Brain microvascular endothelial cell (primary cell): ENCODE measurements at regions not wholly inside any gene's neighbourhood (a gene's known extent, or its start where the extent isn't known, plus 50 kb on each side); places are given as distances from the start of the nearest gene placed in this dataset.
"Not testable (repeated sequence)": the region's sequence is repeated elsewhere in the genome, so short reads cannot be mapped to it uniquely, and the experiment has no call there.

Source experiments
- DNase-seq: peaks from one replicate; pipeline ENCODE4 v3.0.0-alpha.2; 2020
- H3K27ac ChIP-seq: fragments of 250-450 bp; sonication (Bioruptor Pico); 2 replicates; pipeline ENCODE4 v1.5.1; 2020; ENCODE audit warnings: mild to moderate bottlenecking, moderate library complexity
- H3K27me3 ChIP-seq: fragments of 250-450 bp; sonication (Bioruptor Pico); replicated peaks from 2 replicates; pipeline ENCODE4 v1.5.1; 2020; ENCODE audit warnings: mild to moderate bottlenecking
- H3K36me3 ChIP-seq: fragments of 250-450 bp; sonication (Bioruptor Pico); replicated peaks from 2 replicates; pipeline ENCODE4 v1.5.1; 2020; ENCODE audit warnings: mild to moderate bottlenecking
- H3K4me3 ChIP-seq: 2 replicates; pipeline ENCODE4 v1.5.1; 2011; ENCODE audit warnings: low read depth, mild to moderate bottlenecking, control low read depth, low read length, moderate library complexity
- in situ Hi-C: cut with HindIII; loops from 2 replicates; pipeline ENCODE4 v1.10.0; 2017; ENCODE audit warnings: low sequenced_read_pairs, low pct_ligation_motif_present
- TF ChIP-seq, protein P1 (sequence below): IDR thresholded peaks from 2 replicates; pipeline ENCODE4 v1.5.1; 2011; ENCODE audit warnings: low read depth, mild to moderate bottlenecking, moderate library complexity, low read length, control low read depth, inconsistent platforms; ENCODE audit errors: missing control alignments

DNA sequence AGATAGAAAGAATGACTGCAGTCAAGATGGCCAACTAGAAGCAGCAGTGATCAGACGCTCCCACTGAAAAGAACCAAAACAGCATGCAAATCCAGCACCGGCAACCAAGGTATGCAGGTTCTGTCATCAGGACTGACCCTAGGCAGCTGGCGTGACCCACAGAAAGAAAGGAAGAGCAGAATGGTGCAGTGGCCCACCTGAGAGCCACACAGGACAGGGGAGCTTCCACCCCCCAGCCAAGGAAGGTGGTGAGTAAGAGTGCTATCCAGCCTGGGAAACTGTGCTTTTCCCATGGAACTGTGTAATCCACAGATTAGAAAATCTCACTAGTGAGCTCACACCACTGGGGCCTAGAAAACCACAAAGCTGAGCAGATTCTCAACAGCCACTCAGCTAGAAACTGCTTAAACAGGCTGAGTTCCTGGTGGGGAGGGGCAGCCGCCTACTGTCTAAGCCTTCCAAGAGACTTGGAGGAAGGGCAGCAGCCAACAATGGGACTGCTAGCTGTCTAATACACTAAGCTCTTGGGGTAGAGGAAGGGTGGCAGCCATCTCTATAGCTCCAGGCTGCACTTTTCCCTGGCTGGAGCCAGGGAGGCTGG, 127.9 kb downstream of the EVA1A start:
- TF ChIP-seq, protein P1, sequence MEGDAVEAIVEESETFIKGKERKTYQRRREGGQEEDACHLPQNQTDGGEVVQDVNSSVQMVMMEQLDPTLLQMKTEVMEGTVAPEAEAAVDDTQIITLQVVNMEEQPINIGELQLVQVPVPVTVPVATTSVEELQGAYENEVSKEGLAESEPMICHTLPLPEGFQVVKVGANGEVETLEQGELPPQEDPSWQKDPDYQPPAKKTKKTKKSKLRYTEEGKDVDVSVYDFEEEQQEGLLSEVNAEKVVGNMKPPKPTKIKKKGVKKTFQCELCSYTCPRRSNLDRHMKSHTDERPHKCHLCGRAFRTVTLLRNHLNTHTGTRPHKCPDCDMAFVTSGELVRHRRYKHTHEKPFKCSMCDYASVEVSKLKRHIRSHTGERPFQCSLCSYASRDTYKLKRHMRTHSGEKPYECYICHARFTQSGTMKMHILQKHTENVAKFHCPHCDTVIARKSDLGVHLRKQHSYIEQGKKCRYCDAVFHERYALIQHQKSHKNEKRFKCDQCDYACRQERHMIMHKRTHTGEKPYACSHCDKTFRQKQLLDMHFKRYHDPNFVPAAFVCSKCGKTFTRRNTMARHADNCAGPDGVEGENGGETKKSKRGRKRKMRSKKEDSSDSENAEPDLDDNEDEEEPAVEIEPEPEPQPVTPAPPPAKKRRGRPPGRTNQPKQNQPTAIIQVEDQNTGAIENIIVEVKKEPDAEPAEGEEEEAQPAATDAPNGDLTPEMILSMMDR: no peak
- no peak overlapping the region for H3K27ac ChIP-seq
- DNase-seq: peak; percentile 29
- H3K36me3 ChIP-seq: no peaks in the 10 kb centered on the region
- in situ Hi-C loops: no loop called here
- H3K27me3 ChIP-seq: no peaks in the 10 kb centered on the region
- H3K4me3 ChIP-seq: no peak overlapping the region

GRCh38 chr2:75431763-75432162, 129.0 kb downstream of the EVA1A start:
- in situ Hi-C loops: no loop called here
- Histone ChIP-seq H3K36me3 (no peaks in the 10 kb centered on the region), H3K27me3 (no peaks in the 10 kb centered on the region), H3K27ac (no peak overlapping the region), H3K4me3 (no peak overlapping the region)
- DNase-seq: no peak
- TF ChIP-seq, protein P1: no peak

GRCh38 chr2:75431276-75431675, 129.5 kb downstream of the EVA1A start:
- TF ChIP-seq, protein P1: no peak
- Histone ChIP-seq H3K27me3 (no peaks in the 10 kb centered on the region), H3K36me3 (no peaks in the 10 kb centered on the region), H3K4me3 (no peak overlapping the region), H3K27ac (no peak overlapping the region)
- in situ Hi-C loops: no loop called here
- DNase-seq: no peak

DNA sequence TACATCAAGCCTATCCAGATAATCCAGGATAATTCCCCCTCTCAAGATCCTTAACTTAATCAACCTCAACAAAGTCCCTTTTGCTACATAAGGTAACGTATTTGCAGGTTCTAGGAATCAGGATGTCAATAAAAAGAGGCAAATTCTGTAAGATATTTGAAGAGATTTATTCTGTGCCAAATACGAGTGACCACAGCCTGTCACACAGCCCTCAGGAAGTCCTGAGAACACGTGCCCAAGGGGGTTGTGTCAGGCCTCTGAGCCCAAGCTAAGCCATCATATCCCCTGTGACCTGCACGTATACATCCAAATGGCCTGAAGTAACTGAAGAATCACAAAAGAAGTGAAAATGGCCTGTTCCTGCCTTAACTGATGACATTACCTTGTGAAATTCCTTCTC, 130.3 kb downstream of the EVA1A start:
- H3K27me3 ChIP-seq, H3K27ac ChIP-seq, in situ Hi-C loops, H3K4me3 ChIP-seq, H3K36me3 ChIP-seq, DNase-seq: not testable (repeated sequence)

GRCh38 chr2:75428646-75429443, 131.9 kb downstream of the EVA1A start:
- Histone ChIP-seq H3K36me3 (no peaks in the 10 kb centered on the region), H3K27ac (no peak overlapping the region), H3K27me3 (no peaks in the 10 kb centered on the region), H3K4me3 (no peak overlapping the region)
- TF ChIP-seq, protein P1: no peak
- DNase-seq: no peak
- in situ Hi-C loops: no loop called here

GRCh38 chr2:75428060-75428459, 132.7 kb downstream of the EVA1A start:
- Histone ChIP-seq H3K36me3 (no peaks in the 10 kb centered on the region), H3K4me3 (no peak overlapping the region), H3K27me3 (no peaks in the 10 kb centered on the region), H3K27ac (no peak overlapping the region)
- no peak for DNase-seq
- TF ChIP-seq, protein P1: no peak
- in situ Hi-C loops: no loop called here
